ENCODE measurements at regions not wholly inside any gene's neighbourhood (a gene's known extent, or its start where the extent isn't known, plus 50 kb on each side); places are given as distances from the start of the nearest gene placed in this dataset.

DNA sequence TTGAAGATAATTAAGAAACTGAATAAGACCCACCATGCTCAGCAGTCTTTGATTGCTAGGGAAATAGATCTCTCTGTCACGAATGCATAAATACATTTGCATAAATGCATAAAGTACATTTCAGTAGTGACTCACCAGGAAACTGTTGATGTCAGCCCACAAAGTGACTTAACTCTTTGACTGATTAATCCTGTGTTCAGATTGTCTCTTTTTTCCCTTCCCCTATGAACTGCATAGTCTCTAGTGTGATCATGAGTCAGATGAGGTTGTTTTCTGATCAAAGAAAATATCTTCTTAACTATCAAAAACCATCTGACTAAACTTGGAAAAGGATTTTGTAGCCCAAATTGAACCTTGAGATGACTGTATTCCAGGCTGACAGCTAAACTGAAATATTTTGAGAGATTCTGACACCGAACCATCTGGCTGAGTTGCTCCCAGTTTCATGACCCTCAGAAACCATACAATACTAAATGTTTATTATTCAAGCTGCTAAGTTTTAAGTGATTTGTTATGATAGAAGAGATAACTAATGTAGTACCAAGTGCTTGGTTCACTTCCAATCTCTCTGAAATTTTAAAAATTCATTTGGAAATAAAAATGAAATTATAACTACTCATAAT lies 1381.5 kb upstream of the AGA start:
- TF ChIP-seq EZH2phosphoT487 (IDR thresholded peaks at IDR 0.05; ENCODE audit: low read length): no peak
- TF ChIP-seq, protein P1, sequence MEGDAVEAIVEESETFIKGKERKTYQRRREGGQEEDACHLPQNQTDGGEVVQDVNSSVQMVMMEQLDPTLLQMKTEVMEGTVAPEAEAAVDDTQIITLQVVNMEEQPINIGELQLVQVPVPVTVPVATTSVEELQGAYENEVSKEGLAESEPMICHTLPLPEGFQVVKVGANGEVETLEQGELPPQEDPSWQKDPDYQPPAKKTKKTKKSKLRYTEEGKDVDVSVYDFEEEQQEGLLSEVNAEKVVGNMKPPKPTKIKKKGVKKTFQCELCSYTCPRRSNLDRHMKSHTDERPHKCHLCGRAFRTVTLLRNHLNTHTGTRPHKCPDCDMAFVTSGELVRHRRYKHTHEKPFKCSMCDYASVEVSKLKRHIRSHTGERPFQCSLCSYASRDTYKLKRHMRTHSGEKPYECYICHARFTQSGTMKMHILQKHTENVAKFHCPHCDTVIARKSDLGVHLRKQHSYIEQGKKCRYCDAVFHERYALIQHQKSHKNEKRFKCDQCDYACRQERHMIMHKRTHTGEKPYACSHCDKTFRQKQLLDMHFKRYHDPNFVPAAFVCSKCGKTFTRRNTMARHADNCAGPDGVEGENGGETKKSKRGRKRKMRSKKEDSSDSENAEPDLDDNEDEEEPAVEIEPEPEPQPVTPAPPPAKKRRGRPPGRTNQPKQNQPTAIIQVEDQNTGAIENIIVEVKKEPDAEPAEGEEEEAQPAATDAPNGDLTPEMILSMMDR (IDR thresholded peaks at IDR 0.05; ENCODE audit: low read length): no peak
- no peak for TF ChIP-seq EZH2 (optimal IDR thresholded peaks at IDR 0.05; ENCODE audit: low read depth, low read length)

Measured in MM.1S (cell line).